ENCODE measurements at regions not wholly inside any gene's neighbourhood (a gene's known extent, or its start where the extent isn't known, plus 50 kb on each side); places are given as distances from the start of the nearest gene placed in this dataset.

DNA sequence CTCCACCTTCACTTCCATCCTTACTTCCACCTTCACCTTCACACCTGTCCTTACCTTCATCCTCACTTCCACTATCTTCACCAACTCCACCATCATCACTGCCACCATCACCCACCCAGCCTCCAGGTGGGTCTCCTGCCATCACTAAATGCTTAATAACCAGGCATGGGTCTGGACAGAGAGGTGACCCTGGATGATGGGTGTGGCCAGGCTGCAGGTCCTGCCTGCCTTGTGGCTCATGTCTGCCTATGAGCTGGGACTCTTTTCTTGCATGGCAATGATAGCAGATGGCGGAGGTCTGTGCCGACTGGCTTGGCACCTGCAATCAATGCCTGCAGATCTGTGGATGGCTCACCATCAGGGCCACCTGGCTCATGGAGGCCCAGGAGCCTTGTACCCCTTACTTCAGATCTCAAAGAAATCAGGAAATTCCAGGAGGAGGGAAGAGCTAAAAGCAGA lies 60.1 kb upstream of the ELN start:
- TF ChIP-seq ATF1 (CRISPR knock-in tag; IDR thresholded peaks at IDR 0.05) (no peak), NPAS2 (CRISPR knock-in tag; IDR thresholded peaks at IDR 0.05; ENCODE audit: borderline replicate concordance) (no peak), ZNF282 (IDR thresholded peaks at IDR 0.05; ENCODE audit: partially characterized antibody) (no peak), FOSL1 (CRISPR knock-in tag; IDR thresholded peaks at IDR 0.05; ENCODE audit: borderline replicate concordance) (no peak)
- TF ChIP-seq, protein P1, sequence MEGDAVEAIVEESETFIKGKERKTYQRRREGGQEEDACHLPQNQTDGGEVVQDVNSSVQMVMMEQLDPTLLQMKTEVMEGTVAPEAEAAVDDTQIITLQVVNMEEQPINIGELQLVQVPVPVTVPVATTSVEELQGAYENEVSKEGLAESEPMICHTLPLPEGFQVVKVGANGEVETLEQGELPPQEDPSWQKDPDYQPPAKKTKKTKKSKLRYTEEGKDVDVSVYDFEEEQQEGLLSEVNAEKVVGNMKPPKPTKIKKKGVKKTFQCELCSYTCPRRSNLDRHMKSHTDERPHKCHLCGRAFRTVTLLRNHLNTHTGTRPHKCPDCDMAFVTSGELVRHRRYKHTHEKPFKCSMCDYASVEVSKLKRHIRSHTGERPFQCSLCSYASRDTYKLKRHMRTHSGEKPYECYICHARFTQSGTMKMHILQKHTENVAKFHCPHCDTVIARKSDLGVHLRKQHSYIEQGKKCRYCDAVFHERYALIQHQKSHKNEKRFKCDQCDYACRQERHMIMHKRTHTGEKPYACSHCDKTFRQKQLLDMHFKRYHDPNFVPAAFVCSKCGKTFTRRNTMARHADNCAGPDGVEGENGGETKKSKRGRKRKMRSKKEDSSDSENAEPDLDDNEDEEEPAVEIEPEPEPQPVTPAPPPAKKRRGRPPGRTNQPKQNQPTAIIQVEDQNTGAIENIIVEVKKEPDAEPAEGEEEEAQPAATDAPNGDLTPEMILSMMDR (CRISPR knock-in tag; IDR thresholded peaks at IDR 0.05): no peak
- TF ChIP-seq, protein P2, sequence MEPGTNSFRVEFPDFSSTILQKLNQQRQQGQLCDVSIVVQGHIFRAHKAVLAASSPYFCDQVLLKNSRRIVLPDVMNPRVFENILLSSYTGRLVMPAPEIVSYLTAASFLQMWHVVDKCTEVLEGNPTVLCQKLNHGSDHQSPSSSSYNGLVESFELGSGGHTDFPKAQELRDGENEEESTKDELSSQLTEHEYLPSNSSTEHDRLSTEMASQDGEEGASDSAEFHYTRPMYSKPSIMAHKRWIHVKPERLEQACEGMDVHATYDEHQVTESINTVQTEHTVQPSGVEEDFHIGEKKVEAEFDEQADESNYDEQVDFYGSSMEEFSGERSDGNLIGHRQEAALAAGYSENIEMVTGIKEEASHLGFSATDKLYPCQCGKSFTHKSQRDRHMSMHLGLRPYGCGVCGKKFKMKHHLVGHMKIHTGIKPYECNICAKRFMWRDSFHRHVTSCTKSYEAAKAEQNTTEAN (CRISPR knock-in tag; conservative IDR thresholded peaks at IDR 0.05): no peak

Measured in HepG2 (cell line).